CD8-positive, alpha-beta memory T cell (primary cell): ENCODE measurements at regions not wholly inside any gene's neighbourhood (a gene's known extent, or its start where the extent isn't known, plus 50 kb on each side); places are given as distances from the start of the nearest gene placed in this dataset.

Experiments used
- CTCF ChIA-PET: fragments of 350-600 bp; sonication (Branson Sonifier 250); formaldehyde crosslinking; loops from one replicate; lab custom pipeline; 2021; ENCODE audit warnings: antibody characterized with exemption; lab: Charles Lee
- POLR2A ChIA-PET: fragments of 350-600 bp; sonication (Branson Sonifier 250); formaldehyde crosslinking; loops from one replicate; lab custom pipeline; 2021; ENCODE audit warnings: antibody characterized with exemption; lab: Charles Lee
- DNase-seq, 5 donors: peaks; one replicate each; pipeline versions ENCODE4 v3.0.0 to v3.0.0-alpha.2; 2020 to 2022; ENCODE audit warnings: mixed read lengths in 1 of 5
- H3K27ac ChIP-seq: one replicate; pipeline ENCODE4 v1.7.0; 2013; ENCODE audit warnings: low read depth, mild to moderate bottlenecking, low read length, moderate library complexity
- H3K27me3 ChIP-seq: 2 replicates; pipeline ENCODE4 v1.7.0; 2013; ENCODE audit warnings: low read length, mild to moderate bottlenecking; ENCODE audit not compliant: insufficient read depth, poor library complexity, severe bottlenecking
- H3K36me3 ChIP-seq: 2 replicates; pipeline ENCODE4 v1.7.0; 2013; ENCODE audit warnings: mild to moderate bottlenecking, low read length, moderate library complexity; ENCODE audit not compliant: insufficient read depth
- H3K4me1 ChIP-seq: 2 replicates; pipeline ENCODE4 v1.7.0; 2013; ENCODE audit warnings: mild to moderate bottlenecking, low read length, moderate library complexity; ENCODE audit not compliant: insufficient read depth
- H3K4me3 ChIP-seq: 2 replicates; pipeline ENCODE4 v1.7.0; 2013; ENCODE audit warnings: mild to moderate bottlenecking, low read length
- H3K9me3 ChIP-seq: 2 replicates; pipeline ENCODE4 v1.7.0; 2013; ENCODE audit warnings: mild to moderate bottlenecking, low read length
- H3K27ac Mint-ChIP-seq, 8 donors: one replicate each; pipeline ENCODE4 v1.8.0; 2020 to 2021; ENCODE audit warnings: mixed read lengths in 8 of 8, mild to moderate bottlenecking in 6 of 8, inconsistent platforms in 3 of 8, moderate library complexity in 3 of 8
- H3K27me3 Mint-ChIP-seq, 2 donors: one replicate each; pipeline ENCODE4 v1.8.0; 2020 to 2021; ENCODE audit warnings: mixed read lengths in 2 of 2, mild to moderate bottlenecking in 1 of 2, moderate library complexity in 1 of 2
- H3K36me3 Mint-ChIP-seq, 3 donors: one replicate each; pipeline ENCODE4 v1.8.0; 2020 to 2021; ENCODE audit warnings: mixed read lengths in 3 of 3, inconsistent platforms in 1 of 3, mild to moderate bottlenecking in 1 of 3
- H3K4me1 Mint-ChIP-seq, 3 donors: one replicate each; pipeline ENCODE4 v1.8.0; 2020 to 2021; ENCODE audit warnings: mixed read lengths in 3 of 3, inconsistent platforms in 1 of 3, mild to moderate bottlenecking in 1 of 3
- H3K4me3 Mint-ChIP-seq, 7 donors: one replicate each; pipeline ENCODE4 v1.8.0; 2020 to 2021; ENCODE audit warnings: mixed read lengths in 7 of 7, mild to moderate bottlenecking in 6 of 7, moderate library complexity in 4 of 7, inconsistent platforms in 2 of 7
- H3K9me3 Mint-ChIP-seq, 5 donors: one replicate each; pipeline ENCODE4 v1.8.0; 2020 to 2022; ENCODE audit warnings: mixed read lengths in 5 of 5, mild to moderate bottlenecking in 3 of 5, moderate library complexity in 2 of 5, inconsistent platforms in 1 of 5

DNA sequence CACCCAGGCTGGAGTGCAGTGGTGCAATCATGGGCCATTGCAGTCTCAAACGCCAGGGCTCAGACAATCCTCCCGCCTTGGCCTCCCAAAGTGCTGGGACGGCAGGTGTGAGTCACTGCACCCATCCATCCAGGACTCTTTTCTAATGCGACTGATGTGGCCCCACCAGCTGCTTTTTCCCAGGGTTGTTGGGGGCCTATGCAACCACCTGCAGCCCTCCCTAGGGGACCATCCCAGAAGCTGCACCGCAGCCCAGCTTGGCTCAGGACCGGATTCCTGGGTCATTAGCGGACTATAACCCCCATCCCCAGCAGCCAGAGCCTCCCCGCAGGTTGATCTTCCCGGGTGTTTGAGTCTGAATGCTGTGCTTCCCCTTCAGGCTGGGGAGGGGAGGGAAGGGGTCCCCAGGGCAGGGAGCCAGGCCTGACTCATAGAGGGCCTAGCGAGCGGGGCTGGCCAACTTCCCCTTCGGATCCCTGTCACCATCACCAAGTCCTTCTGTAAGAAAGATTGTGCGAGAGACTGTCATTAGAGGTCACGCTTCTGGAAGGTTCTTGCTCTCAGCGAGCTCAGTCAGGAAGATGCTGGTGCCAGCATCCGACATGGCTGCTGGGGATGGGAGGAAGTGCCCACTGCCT lies 108.7 kb upstream of the ACTRT2 start:
- H3K36me3 ChIP-seq: no peaks in the 10 kb centered on the region
- Mint-ChIP-seq H3K4me1 (no peaks in the 10 kb centered on the region), H3K27ac (no peak overlapping the region), H3K9me3 (no peaks in the 10 kb centered on the region), H3K36me3 (no peaks in the 10 kb centered on the region), H3K27me3 (peaks cover 0 to 1% of the 10 kb centered on the region in 2 donors), H3K4me3 (no peak overlapping the region)
- no peak for DNase-seq
- POLR2A ChIA-PET: no interaction called here
- no peak overlapping the region for H3K4me3 ChIP-seq
- no peaks in the 10 kb centered on the region for H3K4me1 ChIP-seq
- no peak overlapping the region for H3K27ac ChIP-seq
- H3K9me3 ChIP-seq: no peaks in the 10 kb centered on the region
- CTCF ChIA-PET: no interaction called here
- no peaks in the 10 kb centered on the region for H3K27me3 ChIP-seq

- no peaks in the 10 kb centered on the region for H3K36me3 ChIP-seq
- H3K27me3 ChIP-seq: no peaks in the 10 kb centered on the region
- DNase-seq: no peak
- ChIA-PET POLR2A (no interaction called here), CTCF (no interaction called here)
- H3K9me3 ChIP-seq: no peaks in the 10 kb centered on the region
- no peak overlapping the region for H3K4me3 Mint-ChIP-seq
- H3K27me3 Mint-ChIP-seq: peaks cover 0 to 1% of the 10 kb centered on the region in 2 donors
- no peak overlapping the region for H3K27ac Mint-ChIP-seq
- no peak overlapping the region for H3K27ac ChIP-seq
- no peaks in the 10 kb centered on the region for H3K4me1 ChIP-seq
- no peaks in the 10 kb centered on the region for H3K9me3 Mint-ChIP-seq
- H3K4me3 ChIP-seq: no peak overlapping the region
- H3K36me3 Mint-ChIP-seq: no peaks in the 10 kb centered on the region
- H3K4me1 Mint-ChIP-seq: no peaks in the 10 kb centered on the region
Observed at GRCh38 chr1:2913091-2913490, 108.2 kb upstream of the ACTRT2 start.

DNA sequence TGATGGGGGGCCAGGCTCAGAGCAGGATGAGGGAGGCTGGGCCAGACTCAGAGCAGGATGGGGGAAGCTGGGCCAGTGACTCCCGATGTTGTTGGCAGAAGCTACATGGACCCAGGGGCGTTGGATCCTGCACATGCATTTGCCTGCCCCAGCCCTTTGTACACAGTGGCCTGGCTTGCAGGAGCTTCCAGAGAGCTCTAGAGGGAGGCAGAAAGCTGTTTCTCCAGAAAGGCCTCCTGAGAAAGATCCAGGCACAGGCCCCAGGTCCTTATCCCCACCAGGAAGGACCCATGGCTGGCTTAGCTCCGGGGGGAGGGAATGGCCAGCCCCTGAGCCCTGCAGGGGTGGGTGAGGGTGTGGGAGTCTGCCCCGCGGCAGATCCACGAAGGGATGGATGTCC lies 106.6 kb upstream of the ACTRT2 start:
- POLR2A ChIA-PET: no interaction called here
- Histone ChIP-seq H3K4me1 (no peaks in the 10 kb centered on the region), H3K27me3 (no peaks in the 10 kb centered on the region), H3K4me3 (no peak overlapping the region), H3K27ac (no peak overlapping the region), H3K36me3 (no peaks in the 10 kb centered on the region), H3K9me3 (no peaks in the 10 kb centered on the region)
- no peaks in the 10 kb centered on the region for H3K4me1 Mint-ChIP-seq
- H3K9me3 Mint-ChIP-seq: no peaks in the 10 kb centered on the region
- H3K4me3 Mint-ChIP-seq: no peak overlapping the region
- no peaks in the 10 kb centered on the region for H3K36me3 Mint-ChIP-seq
- CTCF ChIA-PET: no interaction called here
- no peak for DNase-seq
- peaks cover 0 to 1% of the 10 kb centered on the region in 2 donors for H3K27me3 Mint-ChIP-seq
- no peak overlapping the region for H3K27ac Mint-ChIP-seq

DNA sequence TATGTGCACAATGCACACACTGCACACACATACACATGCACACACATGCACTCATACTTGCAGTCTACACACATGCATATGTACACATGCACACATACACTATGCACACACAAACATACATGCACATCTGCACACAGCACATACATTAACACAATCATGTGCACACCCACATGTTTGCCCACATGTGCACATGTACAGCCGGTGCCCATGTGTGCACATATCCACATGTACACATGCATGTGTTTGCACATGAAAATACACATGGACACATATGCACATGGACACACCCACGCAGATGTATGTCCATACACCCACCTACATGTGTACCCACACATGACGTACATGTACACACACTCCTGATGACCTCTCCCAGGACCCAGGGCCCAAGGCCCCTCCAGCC lies 105.1 kb upstream of the ACTRT2 start:
- Mint-ChIP-seq H3K36me3 (no peaks in the 10 kb centered on the region), H3K4me3 (no peak overlapping the region), H3K27me3 (peaks cover 0 to 1% of the 10 kb centered on the region in 2 donors), H3K27ac (peak overlapping the region in 1 of 8 donors; percentile 49), H3K4me1 (no peaks in the 10 kb centered on the region), H3K9me3 (no peaks in the 10 kb centered on the region)
- Histone ChIP-seq H3K9me3 (no peaks in the 10 kb centered on the region), H3K27ac (no peak overlapping the region), H3K36me3 (no peaks in the 10 kb centered on the region), H3K4me1 (no peaks in the 10 kb centered on the region), H3K4me3 (no peak overlapping the region), H3K27me3 (no peaks in the 10 kb centered on the region)
- ChIA-PET POLR2A (no interaction called here), CTCF (no interaction called here)
- no peak for DNase-seq

DNA sequence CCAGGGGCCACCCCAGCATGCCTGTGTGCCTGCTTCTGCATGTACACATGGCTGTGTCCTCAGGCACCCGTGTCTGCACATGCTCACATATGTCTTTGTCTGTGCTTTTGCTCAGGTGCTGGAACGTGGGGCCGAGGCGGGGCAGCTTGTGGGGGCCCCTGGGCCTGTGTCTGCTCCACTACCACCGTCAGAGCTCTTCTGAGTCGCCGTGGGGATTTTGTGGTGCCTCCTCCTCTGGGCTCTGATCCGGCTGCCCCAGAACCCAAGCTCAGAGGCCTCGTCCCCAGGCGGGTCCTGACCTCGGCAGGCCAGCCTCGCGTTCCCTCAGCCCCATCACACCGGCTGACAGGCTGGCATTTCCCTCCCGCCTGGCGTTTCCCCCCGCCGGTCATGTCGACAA lies 104.6 kb upstream of the ACTRT2 start:
- Histone ChIP-seq H3K27me3 (no peaks in the 10 kb centered on the region), H3K36me3 (no peaks in the 10 kb centered on the region), H3K9me3 (no peaks in the 10 kb centered on the region), H3K27ac (no peak overlapping the region), H3K4me1 (no peaks in the 10 kb centered on the region), H3K4me3 (no peak overlapping the region)
- H3K4me3 Mint-ChIP-seq: no peak overlapping the region
- no peaks in the 10 kb centered on the region for H3K9me3 Mint-ChIP-seq
- H3K36me3 Mint-ChIP-seq: no peaks in the 10 kb centered on the region
- H3K27me3 Mint-ChIP-seq: peaks cover 0 to 1% of the 10 kb centered on the region in 2 donors
- ChIA-PET POLR2A (no interaction called here), CTCF (no interaction called here)
- no peaks in the 10 kb centered on the region for H3K4me1 Mint-ChIP-seq
- no peak for DNase-seq
- H3K27ac Mint-ChIP-seq: no peak overlapping the region

DNA sequence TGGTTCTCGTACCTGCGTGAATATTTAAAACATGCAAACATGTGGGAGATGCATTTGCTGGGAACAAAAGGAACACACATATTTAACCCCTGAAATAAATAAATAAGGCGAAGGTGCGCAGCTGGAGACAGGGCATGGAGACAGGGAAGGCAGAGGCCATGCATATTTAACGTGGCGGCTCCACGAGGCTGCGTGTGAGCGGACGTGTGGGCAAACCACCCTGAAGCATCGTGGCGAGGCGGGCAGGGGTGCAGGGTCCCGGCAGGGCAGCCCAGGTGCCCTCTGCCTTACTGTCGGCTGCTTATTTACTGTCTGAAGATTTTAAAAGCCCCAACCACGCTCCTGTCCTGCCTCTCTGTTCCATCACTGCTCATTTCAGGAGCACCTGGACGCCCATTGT lies 104.0 kb upstream of the ACTRT2 start:
- Histone ChIP-seq H3K9me3 (no peaks in the 10 kb centered on the region), H3K4me3 (no peak overlapping the region), H3K36me3 (no peaks in the 10 kb centered on the region), H3K4me1 (no peaks in the 10 kb centered on the region), H3K27ac (no peak overlapping the region), H3K27me3 (peaks cover 1% of the 10 kb centered on the region)
- ChIA-PET CTCF (no interaction called here), POLR2A (no interaction called here)
- Mint-ChIP-seq H3K27ac (no peak overlapping the region), H3K4me1 (no peaks in the 10 kb centered on the region), H3K4me3 (peak overlapping the region in 1 of 7 donors; percentile 36), H3K36me3 (no peaks in the 10 kb centered on the region), H3K27me3 (peaks cover 0 to 6% of the 10 kb centered on the region in 2 donors), H3K9me3 (no peaks in the 10 kb centered on the region)
- DNase-seq: no peak

GRCh38 chr1:2918441-2918840 lies 102.8 kb upstream of the ACTRT2 start:
- H3K27me3 Mint-ChIP-seq: peaks cover 0 to 7% of the 10 kb centered on the region in 2 donors
- no peak for DNase-seq
- no peaks in the 10 kb centered on the region for H3K9me3 Mint-ChIP-seq
- H3K4me1 Mint-ChIP-seq: no peaks in the 10 kb centered on the region
- ChIA-PET POLR2A (no interaction called here), CTCF (no interaction called here)
- no peaks in the 10 kb centered on the region for H3K36me3 Mint-ChIP-seq
- H3K27me3 ChIP-seq: peaks cover 3% of the 10 kb centered on the region
- no peaks in the 10 kb centered on the region for H3K36me3 ChIP-seq
- peak overlapping the region in 1 of 8 donors; percentile 26 for H3K27ac Mint-ChIP-seq
- no peak overlapping the region for H3K4me3 Mint-ChIP-seq
- no peak overlapping the region for H3K27ac ChIP-seq
- no peaks in the 10 kb centered on the region for H3K9me3 ChIP-seq
- H3K4me1 ChIP-seq: no peaks in the 10 kb centered on the region
- H3K4me3 ChIP-seq: no peak overlapping the region

DNA sequence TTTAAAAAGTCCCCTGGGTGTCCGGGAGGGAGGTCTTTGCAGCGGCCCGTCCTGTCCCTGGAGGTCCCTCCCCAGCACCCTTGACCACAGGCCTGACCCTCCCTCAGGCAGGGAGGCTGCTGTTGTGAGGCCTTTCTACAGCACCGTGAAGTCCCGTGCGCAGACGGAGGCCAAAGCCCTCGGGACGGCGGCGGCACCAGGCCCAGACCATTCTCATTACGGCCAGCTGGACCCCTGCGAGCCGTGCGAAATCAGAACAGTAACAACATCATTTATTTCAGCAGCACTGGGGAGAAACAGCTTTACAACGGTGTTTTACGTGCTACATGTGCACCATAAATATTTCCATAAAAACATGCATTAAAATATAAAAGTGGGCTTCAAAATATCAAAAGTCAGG lies 101.4 kb upstream of the ACTRT2 start:
- POLR2A ChIA-PET: no interaction called here
- Mint-ChIP-seq H3K27ac (no peak overlapping the region), H3K4me1 (no peaks in the 10 kb centered on the region)

More for the DNA sequence above, 101.4 kb upstream of the ACTRT2 start:
- Histone ChIP-seq H3K4me3 (no peak overlapping the region), H3K27ac (no peak overlapping the region), H3K36me3 (no peaks in the 10 kb centered on the region), H3K9me3 (no peaks in the 10 kb centered on the region), H3K4me1 (no peaks in the 10 kb centered on the region), H3K27me3 (peaks cover 3% of the 10 kb centered on the region)
- no peaks in the 10 kb centered on the region for H3K36me3 Mint-ChIP-seq
- CTCF ChIA-PET: no interaction called here
- no peak overlapping the region for H3K4me3 Mint-ChIP-seq
- no peak for DNase-seq
- no peaks in the 10 kb centered on the region for H3K9me3 Mint-ChIP-seq
- H3K27me3 Mint-ChIP-seq: peaks cover 3 to 7% of the 10 kb centered on the region in 2 donors
